Body of pancreas (tissue), 4 donors: ENCODE measurements at regions not wholly inside any gene's neighbourhood (a gene's known extent, or its start where the extent isn't known, plus 50 kb on each side); places are given as distances from the start of the nearest gene placed in this dataset.

Experiments
- POLR2A ChIP-seq, 3 donors: fragments of 450-650 bp; IDR thresholded peaks; one replicate each; pipeline ENCODE4 v1.6.1; 2016; ENCODE audit warnings: antibody characterized with exemption in 3 of 3, mild to moderate bottlenecking in 2 of 3
- TF ChIP-seq, protein P1 (sequence below), 7 experiments: fragments of 450-650 bp in 4 of 7; fragments of 200-600 bp in 3 of 7; sonication (generic) in 3 of 7; IDR thresholded peaks; one replicate each; pipeline ENCODE4 v1.5.1; 2016 to 2019; ENCODE audit warnings: antibody characterized with exemption in 7 of 7

- TF ChIP-seq, protein P1, sequence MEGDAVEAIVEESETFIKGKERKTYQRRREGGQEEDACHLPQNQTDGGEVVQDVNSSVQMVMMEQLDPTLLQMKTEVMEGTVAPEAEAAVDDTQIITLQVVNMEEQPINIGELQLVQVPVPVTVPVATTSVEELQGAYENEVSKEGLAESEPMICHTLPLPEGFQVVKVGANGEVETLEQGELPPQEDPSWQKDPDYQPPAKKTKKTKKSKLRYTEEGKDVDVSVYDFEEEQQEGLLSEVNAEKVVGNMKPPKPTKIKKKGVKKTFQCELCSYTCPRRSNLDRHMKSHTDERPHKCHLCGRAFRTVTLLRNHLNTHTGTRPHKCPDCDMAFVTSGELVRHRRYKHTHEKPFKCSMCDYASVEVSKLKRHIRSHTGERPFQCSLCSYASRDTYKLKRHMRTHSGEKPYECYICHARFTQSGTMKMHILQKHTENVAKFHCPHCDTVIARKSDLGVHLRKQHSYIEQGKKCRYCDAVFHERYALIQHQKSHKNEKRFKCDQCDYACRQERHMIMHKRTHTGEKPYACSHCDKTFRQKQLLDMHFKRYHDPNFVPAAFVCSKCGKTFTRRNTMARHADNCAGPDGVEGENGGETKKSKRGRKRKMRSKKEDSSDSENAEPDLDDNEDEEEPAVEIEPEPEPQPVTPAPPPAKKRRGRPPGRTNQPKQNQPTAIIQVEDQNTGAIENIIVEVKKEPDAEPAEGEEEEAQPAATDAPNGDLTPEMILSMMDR (IDR thresholded peaks at IDR 0.05), result no peak
- TF ChIP-seq POLR2A (IDR thresholded peaks at IDR 0.05), result no peak
Observed at GRCh38 chr7:17044861-17045260, 163.1 kb upstream of the AGR3 start.
